SHP77 (cell line): ENCODE measurements at regions not wholly inside any gene's neighbourhood (a gene's known extent, or its start where the extent isn't known, plus 50 kb on each side); places are given as distances from the start of the nearest gene placed in this dataset.

Experiments
- DNase-seq, 2 experiments: peaks; one replicate each; lab custom pipeline; 2025; lab: John Stamatoyannopoulos, UW

GRCh38 chr6:138007014-138007472 lies 100.2 kb downstream of the PERP start:
- DNase-seq = no peak

GRCh38 chr6:138008791-138009190 lies 98.4 kb downstream of the PERP start:
- no peak for DNase-seq

- no peak for DNase-seq
Measured at GRCh38 chr6:138011413-138011812, 95.8 kb downstream of the PERP start.

- no peak for DNase-seq
Measured at GRCh38 chr6:138012682-138013081, 94.5 kb downstream of the PERP start.

- DNase-seq = no peak
Measured at GRCh38 chr6:138013959-138014358, 93.3 kb downstream of the PERP start.

- no peak for DNase-seq
Measured at GRCh38 chr6:138017166-138017757, 90.0 kb downstream of the PERP start.

GRCh38 chr6:138018297-138018696 lies 88.9 kb downstream of the PERP start:
- DNase-seq = no peak

GRCh38 chr6:138025528-138025978 lies 81.7 kb downstream of the PERP start:
- DNase-seq = no peak

GRCh38 chr6:138026342-138026741 lies 80.9 kb downstream of the PERP start:
- DNase-seq = no peak

- no peak for DNase-seq
Measured at GRCh38 chr6:138028893-138029292, 78.3 kb downstream of the PERP start.

- no peak for DNase-seq
Measured at GRCh38 chr6:138030872-138031271, 76.3 kb downstream of the PERP start.

- no peak for DNase-seq
Measured at GRCh38 chr6:138031417-138031816, 75.8 kb downstream of the PERP start.

- no peak for DNase-seq
Measured at GRCh38 chr6:138031850-138032249, 75.4 kb downstream of the PERP start.

GRCh38 chr6:138032571-138032970 lies 74.6 kb downstream of the PERP start:
- no peak for DNase-seq

GRCh38 chr6:138034229-138034628 lies 73.0 kb downstream of the PERP start:
- no peak for DNase-seq

- DNase-seq = peak in 1 of 2 experiments; percentile 51
Measured at GRCh38 chr6:138035070-138035469, 72.1 kb downstream of the PERP start.

GRCh38 chr6:138036111-138036510 lies 71.1 kb downstream of the PERP start:
- no peak for DNase-seq

- no peak for DNase-seq
Measured at GRCh38 chr6:138037009-138037504, 70.2 kb downstream of the PERP start.

GRCh38 chr6:138038142-138038870 lies 68.9 kb downstream of the PERP start:
- peak; percentile 17 to 26 for DNase-seq
